Activated T-cell treated with anti-CD3 and anti-CD28 coated beads, Interleukin-2, amount 50 U/mL, for 4 hours (primary cell): ENCODE measurements at regions not wholly inside any gene's neighbourhood (a gene's known extent, or its start where the extent isn't known, plus 50 kb on each side); places are given as distances from the start of the nearest gene placed in this dataset.

Experiments used
- ATAC-seq, 2 donors: fragments of 200-7000 bp; cut with Tn5 transposase; one replicate each; pipeline ENCODE4 v1.10.0; 2021
- DNase-seq: peaks from one replicate; pipeline ENCODE4 v3.0.0-alpha.2; 2020
- H3K27me3 Mint-ChIP-seq: one replicate; pipeline ENCODE4 v1.8.0; 2021; ENCODE audit warnings: low read depth, mixed read lengths
- H3K36me3 Mint-ChIP-seq: one replicate; pipeline ENCODE4 v1.8.0; 2022; ENCODE audit warnings: mixed read lengths; ENCODE audit not compliant: insufficient read depth
- H3K4me1 Mint-ChIP-seq: one replicate; pipeline ENCODE4 v1.8.0; 2021; ENCODE audit warnings: low read depth, mixed read lengths
- H3K4me3 Mint-ChIP-seq: one replicate; pipeline ENCODE4 v1.8.0; 2021; ENCODE audit warnings: mild to moderate bottlenecking, moderate library complexity, mixed read lengths
- H3K9me3 Mint-ChIP-seq: one replicate; pipeline ENCODE4 v1.8.0; 2021; ENCODE audit warnings: mixed read lengths

DNA sequence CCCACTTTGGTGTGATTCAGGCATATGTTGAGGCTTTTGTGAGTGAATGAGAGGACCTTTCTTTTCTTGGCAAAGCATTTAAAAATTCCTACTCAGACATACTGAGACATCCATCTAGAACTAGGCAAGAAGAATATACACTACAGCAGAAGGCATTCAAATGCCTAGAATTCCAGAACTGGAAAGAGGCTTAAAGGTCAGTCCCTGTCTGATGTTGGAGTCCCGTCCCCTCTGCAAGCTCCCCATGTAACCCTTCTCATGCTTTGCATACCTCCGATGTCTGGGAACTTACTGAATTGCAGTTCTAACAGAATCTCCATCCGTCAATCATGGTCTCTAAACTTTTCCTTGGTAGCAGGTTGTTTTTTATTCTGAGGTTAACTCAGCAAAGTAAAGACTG is 152.9 kb downstream of the ATP6V1G3 start:
- no peaks in the 10 kb centered on the region for H3K4me1 Mint-ChIP-seq
- no peaks in the 10 kb centered on the region for H3K9me3 Mint-ChIP-seq
- H3K27me3 Mint-ChIP-seq, result no peaks in the 10 kb centered on the region
- ATAC-seq (no peak), DNase-seq (no peak)
- no peak overlapping the region for H3K4me3 Mint-ChIP-seq
- H3K36me3 Mint-ChIP-seq, result no peaks in the 10 kb centered on the region

DNA sequence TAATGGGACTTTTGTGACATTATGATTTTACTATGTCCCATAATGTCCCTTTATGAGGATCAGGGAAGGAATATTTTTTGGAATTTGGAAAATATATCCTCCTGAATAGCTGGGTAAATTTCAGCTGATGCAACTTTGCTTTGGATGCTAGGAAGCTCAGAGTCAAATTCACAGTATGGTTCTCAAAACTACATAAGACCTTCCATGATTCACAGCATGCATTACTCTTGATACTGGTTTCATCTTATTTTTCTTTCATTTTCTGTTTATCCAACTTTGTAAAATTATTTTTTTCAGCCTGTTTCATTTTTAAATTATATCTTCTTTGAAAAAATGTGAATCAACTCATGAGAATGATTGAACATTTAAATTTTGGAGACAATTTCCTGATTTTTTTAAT is 160.2 kb downstream of the ATP6V1G3 start:
- no peak for DNase-seq
- peak in 1 of 2 donors; percentile 58 for ATAC-seq
- no peaks in the 10 kb centered on the region for H3K27me3 Mint-ChIP-seq
- H3K4me3 Mint-ChIP-seq, result no peak overlapping the region
- peaks cover 27% of the 10 kb centered on the region for H3K4me1 Mint-ChIP-seq
- no peaks in the 10 kb centered on the region for H3K36me3 Mint-ChIP-seq
- H3K9me3 Mint-ChIP-seq, result peaks cover 10% of the 10 kb centered on the region

DNA sequence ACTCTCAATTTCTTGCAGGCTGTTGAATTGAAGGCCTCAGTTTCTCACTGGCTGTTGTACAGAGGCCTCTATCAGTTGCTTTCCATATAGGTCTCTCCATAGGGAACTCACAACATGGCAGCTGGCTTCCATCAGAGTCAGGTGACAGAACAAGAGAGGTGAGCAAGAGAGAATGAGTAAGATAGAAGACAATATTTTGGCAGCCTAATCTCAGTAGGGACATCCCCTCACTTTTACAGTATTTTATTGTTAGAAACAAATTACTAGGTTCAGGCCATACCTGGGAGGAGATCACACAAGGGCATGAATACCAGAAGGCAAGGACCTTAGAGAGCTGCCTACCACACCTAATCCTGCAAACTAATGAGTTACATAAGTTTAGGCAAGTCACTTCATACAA is 162.8 kb downstream of the ATP6V1G3 start:
- Mint-ChIP-seq H3K36me3 (no peaks in the 10 kb centered on the region), H3K27me3 (no peaks in the 10 kb centered on the region), H3K9me3 (peaks cover 13% of the 10 kb centered on the region), H3K4me1 (peaks cover 28% of the 10 kb centered on the region), H3K4me3 (no peak overlapping the region)
- peak in 1 of 2 donors; percentile 28 for ATAC-seq
- DNase-seq, result no peak

DNA sequence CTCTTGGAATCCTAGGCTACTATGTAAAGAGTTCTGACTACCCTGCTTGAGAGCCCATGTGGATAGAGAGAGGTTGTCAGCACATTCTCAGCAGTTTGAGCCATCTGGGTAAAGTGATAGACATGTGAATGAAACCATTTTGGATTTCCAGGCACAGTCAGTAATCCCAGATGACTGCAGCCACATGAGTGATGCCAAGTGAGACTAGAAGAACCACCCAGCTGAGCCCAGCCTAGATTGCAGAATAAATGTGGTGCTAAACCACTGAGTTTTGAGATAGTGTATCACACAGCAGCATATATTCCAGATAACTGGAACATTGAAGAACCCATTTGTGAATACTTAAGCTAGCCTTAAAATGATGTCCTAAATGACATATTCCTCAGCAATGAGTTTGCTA is 166.2 kb downstream of the ATP6V1G3 start:
- Mint-ChIP-seq H3K36me3 (no peaks in the 10 kb centered on the region), H3K27me3 (no peaks in the 10 kb centered on the region), H3K4me1 (peaks cover 11% of the 10 kb centered on the region), H3K9me3 (peaks cover 18% of the 10 kb centered on the region), H3K4me3 (no peak overlapping the region)
- no peak for ATAC-seq
- DNase-seq, result no peak

DNA sequence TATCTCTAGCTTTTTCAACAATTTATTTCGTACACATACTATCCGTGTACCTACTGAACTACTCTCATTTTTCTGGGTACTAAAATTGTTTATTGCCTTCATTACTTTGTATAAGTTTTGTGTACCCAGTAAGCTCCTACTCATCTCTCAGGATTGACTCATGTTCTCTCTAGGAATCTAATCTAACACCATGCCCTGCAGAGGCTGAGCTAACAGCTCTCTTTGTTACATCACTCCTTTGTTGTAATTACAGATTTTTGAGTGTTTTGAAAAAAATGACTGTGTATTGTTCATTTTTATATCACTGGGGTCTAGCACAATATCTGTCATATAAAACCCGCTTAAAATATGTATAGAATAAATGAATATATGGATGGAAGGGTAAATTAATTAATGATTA is 167.1 kb downstream of the ATP6V1G3 start:
- ATAC-seq (peak in 1 of 2 donors; percentile 54), DNase-seq (no peak)
- no peak overlapping the region for H3K4me3 Mint-ChIP-seq
- peaks cover 23% of the 10 kb centered on the region for H3K9me3 Mint-ChIP-seq
- peaks cover 7% of the 10 kb centered on the region for H3K4me1 Mint-ChIP-seq
- H3K27me3 Mint-ChIP-seq, result no peaks in the 10 kb centered on the region
- H3K36me3 Mint-ChIP-seq, result no peaks in the 10 kb centered on the region
